B cell (primary cell): ENCODE measurements at regions not wholly inside any gene's neighbourhood (a gene's known extent, or its start where the extent isn't known, plus 50 kb on each side); places are given as distances from the start of the nearest gene placed in this dataset.
"Not testable (repeated sequence)": the region's sequence is repeated elsewhere in the genome, so short reads cannot be mapped to it uniquely, and the experiment has no call there.

ENCODE experiments used
- ATAC-seq: fragments of 200-7000 bp; cut with Tn5 transposase; one replicate; pipeline ENCODE4 v1.10.0; 2021; ENCODE audit warnings: low read depth, mild to moderate bottlenecking, moderate number of reproducible peaks, moderate library complexity
- CTCF ChIA-PET: fragments of 350-600 bp; sonication (Branson Sonifier 250); formaldehyde crosslinking; loops from one replicate; lab custom pipeline; 2021; ENCODE audit warnings: antibody characterized with exemption, inconsistent platforms; lab: Charles Lee
- POLR2A ChIA-PET: fragments of 350-600 bp; sonication (Branson Sonifier 250); formaldehyde crosslinking; loops from one replicate; lab custom pipeline; 2021; ENCODE audit warnings: antibody characterized with exemption; lab: Charles Lee
- DNase-seq: peaks from one replicate; pipeline ENCODE4 v3.0.0; 2013
- H2AFZ ChIP-seq: 2 replicates; pipeline ENCODE4 v1.6.1; 2012; ENCODE audit warnings: mild to moderate bottlenecking, low read depth, low read length; ENCODE audit not compliant: insufficient read depth, poor library complexity, severe bottlenecking
- H3K27ac ChIP-seq, 2 donors: 1 replicate in 1 of 2; 2 replicates in 1 of 2; pipeline ENCODE4 v1.5.1; 2012 to 2013; ENCODE audit warnings: low read length in 2 of 2, mild to moderate bottlenecking in 2 of 2, moderate library complexity in 1 of 2
- H3K27me3 ChIP-seq, 4 experiments: fragments of 200-600 bp in 1 of 4; sonication (generic) in 1 of 4; replicated peaks in 1 of 4; 1 replicate in 2 of 4; 2 replicates in 2 of 4; pipeline versions ENCODE4 v1.6.1 to v1.7.0; 2013 to 2016; ENCODE audit warnings: low read length in 3 of 4, mild to moderate bottlenecking in 2 of 4, mixed read lengths in 1 of 4, moderate library complexity in 1 of 4; ENCODE audit not compliant: insufficient read depth in 4 of 4, control insufficient read depth in 3 of 4; ENCODE audit errors: control extremely low read depth in 1 of 4
- H3K36me3 ChIP-seq, 2 experiments: replicated peaks in 1 of 2; 1 replicate in 1 of 2; 2 replicates in 1 of 2; pipeline versions ENCODE4 v1.6.1 to v1.7.1; 2013; ENCODE audit warnings: low read length in 1 of 2; ENCODE audit not compliant: insufficient read depth in 2 of 2, control insufficient read depth in 1 of 2; ENCODE audit errors: control extremely low read depth in 1 of 2, extremely low read depth in 1 of 2
- H3K4me1 ChIP-seq, 2 donors: fragments of 200-600 bp in 1 of 2; sonication (generic) in 1 of 2; 1 replicate in 1 of 2; 2 replicates in 1 of 2; pipeline versions ENCODE4 v1.5.1 to v1.6.1; 2013 to 2017; ENCODE audit warnings: low read length in 2 of 2; ENCODE audit not compliant: control insufficient read depth in 2 of 2, insufficient read depth in 2 of 2
- H3K4me2 ChIP-seq: replicated peaks from 2 replicates; pipeline ENCODE3; 2012; ENCODE audit warnings: mild to moderate bottlenecking, low read depth, low read length; ENCODE audit not compliant: poor library complexity, severe bottlenecking
- H3K4me3 ChIP-seq, 5 experiments: fragments of 200-600 bp in 1 of 5; sonication (generic) in 1 of 5; 1 replicate in 3 of 5; 2 replicates in 2 of 5; pipeline versions ENCODE4 v1.5.1 to v1.7.0; 2011 to 2016; ENCODE audit warnings: low read length in 4 of 5, mild to moderate bottlenecking in 4 of 5, low read depth in 2 of 5, control low read depth in 1 of 5, moderate library complexity in 1 of 5; ENCODE audit not compliant: insufficient read depth in 1 of 5; ENCODE audit errors: control extremely low read depth in 1 of 5, extremely low read depth in 1 of 5
- H3K79me2 ChIP-seq: fragments of 200-600 bp; sonication (generic); one replicate; pipeline ENCODE4 v1.6.0; 2016; ENCODE audit warnings: low read length; ENCODE audit not compliant: control insufficient read depth, insufficient read depth
- H3K9ac ChIP-seq: fragments of 200-600 bp; sonication (generic); 2 replicates; pipeline ENCODE4 v1.6.1; 2017; ENCODE audit warnings: mild to moderate bottlenecking, low read length, moderate library complexity
- H3K9me3 ChIP-seq, 3 donors: one replicate each; pipeline versions ENCODE4 v1.6.1 to v1.7.1; 2013; ENCODE audit warnings: low read length in 2 of 3; ENCODE audit not compliant: control insufficient read depth in 2 of 3, insufficient read depth in 1 of 3; ENCODE audit errors: control extremely low read depth in 1 of 3
- H4K20me1 ChIP-seq: 2 replicates; pipeline ENCODE4 v1.6.0; 2012; ENCODE audit warnings: mild to moderate bottlenecking, low read length; ENCODE audit not compliant: insufficient read depth, control insufficient read depth, poor library complexity, severe bottlenecking
- H3K27ac Mint-ChIP-seq: one replicate; pipeline ENCODE4 v1.8.0; 2021; ENCODE audit warnings: mixed read lengths
- H3K27me3 Mint-ChIP-seq: one replicate; pipeline ENCODE4 v1.8.0; 2021; ENCODE audit warnings: mixed read lengths
- H3K4me1 Mint-ChIP-seq: one replicate; pipeline ENCODE4 v1.8.0; 2021; ENCODE audit warnings: mixed read lengths
- H3K4me3 Mint-ChIP-seq: one replicate; pipeline ENCODE4 v1.8.0; 2021; ENCODE audit warnings: mixed read lengths
- H3K9me3 Mint-ChIP-seq: one replicate; pipeline ENCODE4 v1.8.0; 2022; ENCODE audit warnings: mixed read lengths; ENCODE audit not compliant: insufficient read depth
- CTCF ChIP-seq: fragments of 200-600 bp; IDR thresholded peaks from one replicate; pipeline ENCODE4 v1.8.0; 2022; ENCODE audit warnings: antibody characterized with exemption, mild to moderate bottlenecking
- EZH2 ChIP-seq: IDR thresholded peaks from 2 replicates; pipeline ENCODE4 v1.6.1; 2012; ENCODE audit warnings: borderline replicate concordance, low read depth, mild to moderate bottlenecking, moderate library complexity, low read length; ENCODE audit not compliant: insufficient read depth, poor library complexity, severe bottlenecking
- WGBS: methylation state at CpG from one replicate; pipeline ENCODE4 v1.1.5; 2013; ENCODE audit warnings: missing lambda C conversion rate; ENCODE audit not compliant: insufficient coverage; 5-methylcytosine and 5-hydroxymethylcytosine counted together
- intact Hi-C: fragments of 100-400 bp; cut with micrococcal nuclease; formaldehyde crosslinking; loops from one replicate; pipeline ENCODE4 v1.10.0; 2022

DNA sequence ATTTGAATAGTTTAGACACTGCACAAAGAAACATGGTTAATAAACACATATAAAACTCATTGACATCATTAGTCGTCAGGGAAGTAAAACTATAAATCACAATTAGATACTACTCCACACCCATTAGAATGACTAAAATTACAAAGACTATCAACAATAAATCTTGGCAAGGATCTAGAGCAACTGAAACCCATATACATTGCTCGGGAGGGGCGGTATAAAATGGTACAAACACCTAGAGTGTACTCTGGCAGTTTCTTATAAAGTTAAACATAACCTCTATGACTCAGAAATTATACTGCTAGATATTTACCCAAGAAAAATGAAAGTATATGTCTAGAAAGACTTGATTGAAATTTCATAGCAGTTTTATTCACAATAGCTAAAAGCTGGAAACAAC lies 434.2 kb downstream of the RWDD3 start:
- Histone ChIP-seq H3K79me2 (no peaks in the 10 kb centered on the region), H3K4me1 (no peaks in the 10 kb centered on the region), H4K20me1 (no peaks in the 10 kb centered on the region), H3K9me3 (peaks cover 0 to 14% (median 0%) of the 10 kb centered on the region in 3 donors), H3K27ac (no peak overlapping the region), H2AFZ (no peak overlapping the region), H3K27me3 (no peaks in the 10 kb centered on the region), H3K9ac (no peak overlapping the region), H3K36me3 (no peaks in the 10 kb centered on the region), H3K4me2 (no peak overlapping the region), H3K4me3 (no peak overlapping the region)
- H3K27me3 Mint-ChIP-seq = no peaks in the 10 kb centered on the region
- no peaks in the 10 kb centered on the region for H3K4me1 Mint-ChIP-seq
- no peak for DNase-seq
- H3K27ac Mint-ChIP-seq = no peak overlapping the region
- POLR2A ChIA-PET = no interaction called here
- no peak for ATAC-seq
- CTCF ChIA-PET = no interaction called here
- no CpG with 5 or more reads among the region's 3 CpGs for WGBS
- TF ChIP-seq EZH2 = no peak
- TF ChIP-seq CTCF = no peak
- H3K4me3 Mint-ChIP-seq = no peak overlapping the region
- peaks cover 3% of the 10 kb centered on the region for H3K9me3 Mint-ChIP-seq
- intact Hi-C loops = no loop called here

- POLR2A ChIA-PET, H2AFZ ChIP-seq, H3K27me3 ChIP-seq, H3K27ac Mint-ChIP-seq, intact Hi-C loops, H3K36me3 ChIP-seq, DNase-seq, H3K4me2 ChIP-seq, H3K9ac ChIP-seq, ATAC-seq, H3K4me1 ChIP-seq, H3K27ac ChIP-seq, H3K4me3 Mint-ChIP-seq, H3K4me1 Mint-ChIP-seq, H3K27me3 Mint-ChIP-seq, CTCF ChIA-PET, H3K9me3 Mint-ChIP-seq, H3K4me3 ChIP-seq, H3K79me2 ChIP-seq, H4K20me1 ChIP-seq: not testable (repeated sequence)
- 98% methylated on average over 20 of the region's 29 CpGs for WGBS
- peaks cover 0 to 10% (median 0%) of the 10 kb centered on the region in 3 donors for H3K9me3 ChIP-seq
These were observed 435.6 kb downstream of the RWDD3 start for GRCh38 chr1:95669638-95670037.
